H9 (cell line): ENCODE measurements at regions not wholly inside any gene's neighbourhood (a gene's known extent, or its start where the extent isn't known, plus 50 kb on each side); places are given as distances from the start of the nearest gene placed in this dataset.

Source experiments
- DNase-seq: peaks from one replicate; pipeline ENCODE4 v3.0.0-alpha.2; 2017
- H2AFZ ChIP-seq: one replicate; pipeline ENCODE4 v1.6.1; 2013; ENCODE audit warnings: mild to moderate bottlenecking, low read length, control low read depth, moderate library complexity
- H2AK5ac ChIP-seq: 2 replicates; pipeline ENCODE4 v1.6.1; 2013; ENCODE audit warnings: low read length, control low read depth, mixed read lengths; ENCODE audit not compliant: insufficient read length
- H2BK120ac ChIP-seq: one replicate; pipeline ENCODE4 v1.6.1; 2013; ENCODE audit warnings: low read depth, mild to moderate bottlenecking, low read length, control low read depth, inconsistent platforms; ENCODE audit not compliant: poor library complexity, severe bottlenecking
- H2BK12ac ChIP-seq: 2 replicates; pipeline ENCODE4 v1.6.1; 2013; ENCODE audit warnings: low read length, control low read depth, mixed read lengths, low read depth; ENCODE audit not compliant: insufficient read length
- H2BK15ac ChIP-seq: 2 replicates; pipeline ENCODE4 v1.6.1; 2013; ENCODE audit warnings: low read depth, low read length, control low read depth
- H2BK20ac ChIP-seq: one replicate; pipeline ENCODE4 v1.6.1; 2013; ENCODE audit warnings: low read depth, mild to moderate bottlenecking, low read length, control low read depth, inconsistent platforms; ENCODE audit not compliant: poor library complexity, severe bottlenecking
- H2BK5ac ChIP-seq: 2 replicates; pipeline ENCODE4 v1.6.1; 2013; ENCODE audit warnings: low read length, control low read depth, mixed read lengths; ENCODE audit not compliant: insufficient read length
- H3K14ac ChIP-seq: 2 replicates; pipeline ENCODE4 v1.6.1; 2013; ENCODE audit warnings: low read length, control low read depth; ENCODE audit not compliant: insufficient read depth
- H3K18ac ChIP-seq: 2 replicates; pipeline ENCODE4 v1.6.1; 2013; ENCODE audit warnings: low read depth, mild to moderate bottlenecking, mixed read lengths, low read length, control low read depth; ENCODE audit not compliant: insufficient read length
- H3K23ac ChIP-seq: 2 replicates; pipeline ENCODE4 v1.6.1; 2013; ENCODE audit warnings: low read length, control low read depth, mixed read lengths, low read depth; ENCODE audit not compliant: insufficient read length
- H3K23me2 ChIP-seq: 2 replicates; pipeline ENCODE4 v1.6.1; 2013; ENCODE audit warnings: low read depth, mild to moderate bottlenecking, mixed read lengths, low read length, control low read depth; ENCODE audit not compliant: insufficient read length, poor library complexity, severe bottlenecking
- H3K27ac ChIP-seq: 2 replicates; pipeline ENCODE4 v1.5.1; 2013; ENCODE audit warnings: low read length, control low read depth, mixed read lengths, low read depth; ENCODE audit not compliant: insufficient read length
- H3K27me3 ChIP-seq: 2 replicates; pipeline ENCODE4 v1.6.1; 2013; ENCODE audit warnings: low read length, control low read depth, inconsistent platforms; ENCODE audit not compliant: insufficient read depth
- H3K4ac ChIP-seq: 2 replicates; pipeline ENCODE4 v1.6.1; 2013; ENCODE audit warnings: low read depth, mild to moderate bottlenecking, control low read depth, inconsistent platforms, low read length, moderate library complexity
- H3K4me1 ChIP-seq: 2 replicates; pipeline ENCODE4 v1.6.1; 2013; ENCODE audit warnings: low read length, control low read depth, inconsistent platforms; ENCODE audit not compliant: insufficient read depth
- H3K4me2 ChIP-seq: 2 replicates; pipeline ENCODE4 v1.6.1; 2013; ENCODE audit warnings: low read length, control low read depth, mixed read lengths; ENCODE audit not compliant: insufficient read length, insufficient read depth
- H3K56ac ChIP-seq: 2 replicates; pipeline ENCODE4 v1.6.1; 2013; ENCODE audit warnings: low read depth, mild to moderate bottlenecking, mixed read lengths, low read length, control low read depth; ENCODE audit not compliant: insufficient read length
- H3K79me1 ChIP-seq: 2 replicates; pipeline ENCODE4 v1.6.1; 2013; ENCODE audit warnings: low read depth, mild to moderate bottlenecking, moderate library complexity, low read length, control low read depth, inconsistent platforms; ENCODE audit not compliant: insufficient read depth, poor library complexity, severe bottlenecking
- H3K79me2 ChIP-seq: 2 replicates; pipeline ENCODE4 v1.6.1; 2013; ENCODE audit warnings: low read length, control low read depth, inconsistent platforms; ENCODE audit not compliant: insufficient read depth
- H3K9ac ChIP-seq: 2 replicates; pipeline ENCODE4 v1.6.1; 2013; ENCODE audit warnings: low read length, control low read depth, mixed read lengths; ENCODE audit not compliant: insufficient read length; ENCODE audit errors: extremely low read depth
- H3K9me3 ChIP-seq: one replicate; pipeline ENCODE4 v1.6.1; 2013; ENCODE audit warnings: low read depth, low read length, inconsistent platforms; ENCODE audit not compliant: control insufficient read depth
- H3T11ph ChIP-seq: one replicate; pipeline ENCODE4 v1.6.1; 2013; ENCODE audit warnings: mild to moderate bottlenecking, low read length, control low read depth, inconsistent platforms
- H4K20me1 ChIP-seq: one replicate; pipeline ENCODE4 v1.6.1; 2013; ENCODE audit not compliant: control insufficient read depth, insufficient read length, insufficient read depth
- H4K5ac ChIP-seq: 2 replicates; pipeline ENCODE4 v1.6.1; 2013; ENCODE audit warnings: low read depth, mild to moderate bottlenecking, mixed read lengths, low read length, control low read depth; ENCODE audit not compliant: insufficient read length
- H4K8ac ChIP-seq: replicated peaks from 2 replicates; pipeline ENCODE4 v1.6.1; 2013; ENCODE audit warnings: low read length, control low read depth, mixed read lengths, low read depth; ENCODE audit not compliant: insufficient read length
- H4K91ac ChIP-seq: 2 replicates; pipeline ENCODE4 v1.6.1; 2013; ENCODE audit warnings: low read depth, mild to moderate bottlenecking, moderate library complexity, mixed read lengths, low read length, control low read depth; ENCODE audit not compliant: insufficient read length
- H3K27ac Mint-ChIP-seq, 3 experiments: 2 replicates in 2 of 3; 3 replicates in 1 of 3; pipeline ENCODE4 v1.8.0; 2020 to 2021; ENCODE audit warnings: mixed read lengths in 3 of 3, mild to moderate bottlenecking in 1 of 3, moderate library complexity in 1 of 3
- H3K27me3 Mint-ChIP-seq: 2 replicates; pipeline ENCODE4 v1.8.0; 2021; ENCODE audit warnings: low read depth, mild to moderate bottlenecking, moderate library complexity, mixed read lengths
- H3K36me3 Mint-ChIP-seq, 3 experiments: 2 replicates in 2 of 3; 3 replicates in 1 of 3; pipeline ENCODE4 v1.8.0; 2020 to 2021; ENCODE audit warnings: low read depth in 3 of 3, mixed read lengths in 3 of 3; ENCODE audit not compliant: insufficient read depth in 1 of 3
- H3K4me1 Mint-ChIP-seq, 2 experiments: 2 replicates each; pipeline ENCODE4 v1.8.0; 2020; ENCODE audit warnings: mixed read lengths in 2 of 2
- H3K4me3 Mint-ChIP-seq, 2 experiments: 2 replicates in 1 of 2; 3 replicates in 1 of 2; pipeline ENCODE4 v1.8.0; 2020 to 2021; ENCODE audit warnings: mild to moderate bottlenecking in 2 of 2, mixed read lengths in 2 of 2, moderate library complexity in 1 of 2
- H3K9me3 Mint-ChIP-seq, 2 experiments: 2 replicates in 1 of 2; 3 replicates in 1 of 2; pipeline ENCODE4 v1.8.0; 2020; ENCODE audit warnings: mild to moderate bottlenecking in 2 of 2, mixed read lengths in 2 of 2, moderate library complexity in 1 of 2
- WGBS: extraction: QIAGEN DNeasy Blood & Tissue Kit; methylation state at CpG from one replicate; pipeline ENCODE4 v1.1.7; 2013; ENCODE audit warnings: missing lambda C conversion rate, low lambda C conversion rate, mixed read lengths; ENCODE audit not compliant: insufficient read length; ENCODE audit errors: extremely low coverage; 5-methylcytosine and 5-hydroxymethylcytosine counted together
- TF ChIP-seq, protein P1 (sequence below): fragments of 200-600 bp; sonication (generic); conservative IDR thresholded peaks from 3 replicates; pipeline ENCODE4 v1.8.0; 2021; ENCODE audit warnings: antibody characterized with exemption, mild to moderate bottlenecking

DNA sequence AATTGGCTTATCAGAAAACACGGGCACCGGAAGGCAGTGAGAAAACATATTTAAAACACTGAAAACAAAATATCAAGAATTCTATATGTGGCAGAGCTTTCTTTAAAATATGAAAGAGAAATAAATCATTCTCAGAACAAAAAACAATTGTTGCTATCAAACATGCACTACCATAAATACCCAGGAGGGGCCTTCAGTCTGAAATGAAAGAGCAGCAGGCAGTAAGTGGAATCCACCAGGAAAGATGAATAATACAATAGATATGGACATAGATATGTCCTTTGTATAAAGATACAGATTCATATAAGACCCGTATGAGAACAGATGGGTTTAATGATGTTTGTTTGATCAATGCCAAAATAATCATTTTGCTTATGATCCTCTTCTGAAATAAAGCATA lies 142.0 kb downstream of the TMEM18 start:
- Mint-ChIP-seq H3K27me3 (peaks cover 10% of the 10 kb centered on the region), H3K4me3 (no peak overlapping the region)
- no CpG with 5 or more reads among the region's 3 CpGs for WGBS

More for the DNA sequence above, 142.0 kb downstream of the TMEM18 start:
- H3K4ac ChIP-seq = no peak overlapping the region
- no peak overlapping the region for H3K18ac ChIP-seq
- H3K27ac ChIP-seq = no peak overlapping the region
- H3K9ac ChIP-seq = no peak overlapping the region
- no peak overlapping the region for H2BK20ac ChIP-seq
- no peak overlapping the region for H3K14ac ChIP-seq
- H3K56ac ChIP-seq = no peak overlapping the region
- DNase-seq = no peak
- H3K9me3 ChIP-seq = no peaks in the 10 kb centered on the region
- no peaks in the 10 kb centered on the region for H3K79me1 ChIP-seq
- no peak overlapping the region for H2BK15ac ChIP-seq
- no peak overlapping the region for H2BK120ac ChIP-seq
- H2AFZ ChIP-seq = no peak overlapping the region
- Mint-ChIP-seq H3K4me1 (no peaks in the 10 kb centered on the region), H3K36me3 (peaks cover 0 to 2% (median 0%) of the 10 kb centered on the region in 3 experiments; a peak in 1 of 7 replicates), H3K27ac (no peak overlapping the region), H3K9me3 (peaks cover 14 to 24% of the 10 kb centered on the region in 2 experiments)
- no peak overlapping the region for H2BK5ac ChIP-seq
- no peaks in the 10 kb centered on the region for H4K20me1 ChIP-seq
- H3K23me2 ChIP-seq = no peaks in the 10 kb centered on the region
- no peaks in the 10 kb centered on the region for H3K79me2 ChIP-seq
- H3T11ph ChIP-seq = no peak overlapping the region
- TF ChIP-seq, protein P1, sequence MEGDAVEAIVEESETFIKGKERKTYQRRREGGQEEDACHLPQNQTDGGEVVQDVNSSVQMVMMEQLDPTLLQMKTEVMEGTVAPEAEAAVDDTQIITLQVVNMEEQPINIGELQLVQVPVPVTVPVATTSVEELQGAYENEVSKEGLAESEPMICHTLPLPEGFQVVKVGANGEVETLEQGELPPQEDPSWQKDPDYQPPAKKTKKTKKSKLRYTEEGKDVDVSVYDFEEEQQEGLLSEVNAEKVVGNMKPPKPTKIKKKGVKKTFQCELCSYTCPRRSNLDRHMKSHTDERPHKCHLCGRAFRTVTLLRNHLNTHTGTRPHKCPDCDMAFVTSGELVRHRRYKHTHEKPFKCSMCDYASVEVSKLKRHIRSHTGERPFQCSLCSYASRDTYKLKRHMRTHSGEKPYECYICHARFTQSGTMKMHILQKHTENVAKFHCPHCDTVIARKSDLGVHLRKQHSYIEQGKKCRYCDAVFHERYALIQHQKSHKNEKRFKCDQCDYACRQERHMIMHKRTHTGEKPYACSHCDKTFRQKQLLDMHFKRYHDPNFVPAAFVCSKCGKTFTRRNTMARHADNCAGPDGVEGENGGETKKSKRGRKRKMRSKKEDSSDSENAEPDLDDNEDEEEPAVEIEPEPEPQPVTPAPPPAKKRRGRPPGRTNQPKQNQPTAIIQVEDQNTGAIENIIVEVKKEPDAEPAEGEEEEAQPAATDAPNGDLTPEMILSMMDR = peak; percentile 55
- H4K8ac ChIP-seq = no peak overlapping the region
- no peak overlapping the region for H2BK12ac ChIP-seq
- H3K23ac ChIP-seq = no peak overlapping the region
- no peaks in the 10 kb centered on the region for H3K27me3 ChIP-seq
- H4K5ac ChIP-seq = no peak overlapping the region
- H3K4me2 ChIP-seq = no peak overlapping the region
- H3K4me1 ChIP-seq = no peaks in the 10 kb centered on the region
- no peak overlapping the region for H4K91ac ChIP-seq
- no peak overlapping the region for H2AK5ac ChIP-seq
